ENCODE measurements at regions not wholly inside any gene's neighbourhood (a gene's known extent, or its start where the extent isn't known, plus 50 kb on each side); places are given as distances from the start of the nearest gene placed in this dataset.

- Histone ChIP-seq H3K27me3 (no peaks in the 10 kb centered on the region), H3K36me3 (no peaks in the 10 kb centered on the region), H3K4me1 (no peaks in the 10 kb centered on the region), H3K27ac (no peak overlapping the region), H3K9me3 (no peaks in the 10 kb centered on the region), H3K4me3 (no peak overlapping the region)
- ATAC-seq (no peak), DNase-seq (no peak)
- 32% methylated on average over 4 of the region's 4 CpGs for whole genome bisulfite sequencing (ENCODE audit: insufficient coverage, low coverage, low lambda C conversion rate, missing lambda C conversion rate)
- TF ChIP-seq CTCF (IDR thresholded peaks at IDR 0.05) (no peak), POLR2A (IDR thresholded peaks at IDR 0.05) (no peak)
- intact Hi-C loops (cut with DNase I) = loop anchor here in 1 of 2 donors (10.0 kb wide), 1 partner anchor 516 kb away; no protein-coding TSS in a partner anchor
These were observed 100.5 kb upstream of the SHISA6 start for GRCh38 chr17:11140501-11140900.

- no peak for ATAC-seq
- TF ChIP-seq POLR2A (IDR thresholded peaks at IDR 0.05) (no peak), CTCF (IDR thresholded peaks at IDR 0.05) (no peak)
- intact Hi-C loops (cut with DNase I) = loop anchor here in 1 of 2 donors (10.0 kb wide), 1 partner anchor 515 kb away; no protein-coding TSS in a partner anchor
- no peaks in the 10 kb centered on the region for H3K9me3 ChIP-seq
- H3K27ac ChIP-seq = no peak overlapping the region
- no peak for DNase-seq
- no peak overlapping the region for H3K4me3 ChIP-seq
- no peaks in the 10 kb centered on the region for H3K27me3 ChIP-seq
- no peaks in the 10 kb centered on the region for H3K36me3 ChIP-seq
- WGBS (ENCODE audit: insufficient coverage, low coverage, low lambda C conversion rate, missing lambda C conversion rate) = 72% methylated on average over 1 of the region's 1 CpG
- no peaks in the 10 kb centered on the region for H3K4me1 ChIP-seq
These were observed 101.0 kb upstream of the SHISA6 start for GRCh38 chr17:11140043-11140442.

GRCh38 chr17:11138023-11138422, 103.0 kb upstream of the SHISA6 start:
- H3K27ac ChIP-seq = no peak overlapping the region
- intact Hi-C loops (cut with DNase I) = no loop called here
- no peak for DNase-seq
- H3K9me3 ChIP-seq = no peaks in the 10 kb centered on the region
- H3K4me1 ChIP-seq = no peaks in the 10 kb centered on the region
- H3K36me3 ChIP-seq = no peaks in the 10 kb centered on the region
- 49% methylated on average over 5 of the region's 5 CpGs for WGBS (ENCODE audit: insufficient coverage, low coverage, low lambda C conversion rate, missing lambda C conversion rate)
- no peak overlapping the region for H3K4me3 ChIP-seq
- no peaks in the 10 kb centered on the region for H3K27me3 ChIP-seq
- no peak for TF ChIP-seq CTCF (IDR thresholded peaks at IDR 0.05)
- no peak for TF ChIP-seq POLR2A (IDR thresholded peaks at IDR 0.05)
- no peak for ATAC-seq

- ATAC-seq (no peak), DNase-seq (no peak)
- H3K4me1 ChIP-seq = no peaks in the 10 kb centered on the region
- H3K27me3 ChIP-seq = no peaks in the 10 kb centered on the region
- WGBS (ENCODE audit: insufficient coverage, low coverage, low lambda C conversion rate, missing lambda C conversion rate) = 46% methylated on average over 1 of the region's 1 CpG
- no peaks in the 10 kb centered on the region for H3K9me3 ChIP-seq
- intact Hi-C loops (cut with DNase I) = no loop called here
- H3K4me3 ChIP-seq = no peak overlapping the region
- no peak for TF ChIP-seq CTCF (IDR thresholded peaks at IDR 0.05)
- TF ChIP-seq POLR2A (IDR thresholded peaks at IDR 0.05) = no peak
- no peaks in the 10 kb centered on the region for H3K36me3 ChIP-seq
- no peak overlapping the region for H3K27ac ChIP-seq
These were observed 105.2 kb upstream of the SHISA6 start for GRCh38 chr17:11135819-11136218.

GRCh38 chr17:11130367-11130766, 110.6 kb upstream of the SHISA6 start:
- ATAC-seq (no peak), DNase-seq (no peak)
- no peak for TF ChIP-seq CTCF (IDR thresholded peaks at IDR 0.05)
- no peak for TF ChIP-seq POLR2A (IDR thresholded peaks at IDR 0.05)
- Histone ChIP-seq H3K36me3 (no peaks in the 10 kb centered on the region), H3K4me3 (no peak overlapping the region), H3K27ac (no peak overlapping the region), H3K9me3 (no peaks in the 10 kb centered on the region), H3K4me1 (no peaks in the 10 kb centered on the region), H3K27me3 (no peaks in the 10 kb centered on the region)
- intact Hi-C loops (cut with DNase I) = no loop called here
- WGBS (ENCODE audit: insufficient coverage, low coverage, low lambda C conversion rate, missing lambda C conversion rate) = 35% methylated on average over 4 of the region's 4 CpGs

Data from right lobe of liver (tissue), 6 donors.